ENCODE measurements at regions not wholly inside any gene's neighbourhood (a gene's known extent, or its start where the extent isn't known, plus 50 kb on each side); places are given as distances from the start of the nearest gene placed in this dataset.

DNA sequence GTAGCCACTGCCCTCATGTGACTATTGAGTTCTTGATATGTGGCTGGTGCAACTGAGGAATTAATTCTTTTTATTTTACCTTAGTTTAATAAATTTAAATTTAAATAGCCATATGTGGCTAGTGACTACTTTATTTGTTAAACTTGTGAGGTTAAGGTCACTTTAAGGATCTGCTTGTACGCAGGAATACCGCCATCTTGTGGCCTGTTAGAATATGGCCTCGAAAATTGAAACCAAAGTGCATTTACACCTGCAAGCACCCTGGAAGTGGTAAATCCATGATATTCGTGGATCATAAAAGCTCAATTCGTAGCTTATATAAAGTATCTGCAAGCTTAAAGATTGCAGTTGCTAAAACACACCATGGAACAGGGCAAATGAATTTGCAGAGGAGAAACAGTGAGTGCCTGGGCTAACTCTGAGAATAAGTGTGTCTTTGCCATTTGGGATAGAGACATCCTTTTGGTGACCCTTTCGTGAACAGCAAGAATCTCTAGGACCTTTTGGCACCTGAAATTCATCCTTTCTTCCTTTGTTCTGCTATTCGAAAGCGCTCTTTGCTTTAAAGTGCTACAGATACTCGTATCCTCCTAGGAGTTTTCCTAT lies 59.9 kb upstream of the REG3A start:
- no peak for DNase-seq
- no peaks in the 10 kb centered on the region for H3K27me3 ChIP-seq
- H3K36me3 ChIP-seq = no peaks in the 10 kb centered on the region
- intact Hi-C loops (cut with DNase I; ENCODE audit: low total_unique reads) = no loop called here
- H3K4me1 ChIP-seq = no peaks in the 10 kb centered on the region
- H3K27ac ChIP-seq = no peak overlapping the region
- no peak overlapping the region for H3K4me3 ChIP-seq
- TF ChIP-seq, protein P1, sequence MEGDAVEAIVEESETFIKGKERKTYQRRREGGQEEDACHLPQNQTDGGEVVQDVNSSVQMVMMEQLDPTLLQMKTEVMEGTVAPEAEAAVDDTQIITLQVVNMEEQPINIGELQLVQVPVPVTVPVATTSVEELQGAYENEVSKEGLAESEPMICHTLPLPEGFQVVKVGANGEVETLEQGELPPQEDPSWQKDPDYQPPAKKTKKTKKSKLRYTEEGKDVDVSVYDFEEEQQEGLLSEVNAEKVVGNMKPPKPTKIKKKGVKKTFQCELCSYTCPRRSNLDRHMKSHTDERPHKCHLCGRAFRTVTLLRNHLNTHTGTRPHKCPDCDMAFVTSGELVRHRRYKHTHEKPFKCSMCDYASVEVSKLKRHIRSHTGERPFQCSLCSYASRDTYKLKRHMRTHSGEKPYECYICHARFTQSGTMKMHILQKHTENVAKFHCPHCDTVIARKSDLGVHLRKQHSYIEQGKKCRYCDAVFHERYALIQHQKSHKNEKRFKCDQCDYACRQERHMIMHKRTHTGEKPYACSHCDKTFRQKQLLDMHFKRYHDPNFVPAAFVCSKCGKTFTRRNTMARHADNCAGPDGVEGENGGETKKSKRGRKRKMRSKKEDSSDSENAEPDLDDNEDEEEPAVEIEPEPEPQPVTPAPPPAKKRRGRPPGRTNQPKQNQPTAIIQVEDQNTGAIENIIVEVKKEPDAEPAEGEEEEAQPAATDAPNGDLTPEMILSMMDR (IDR thresholded peaks at IDR 0.05) = peak in 1 of 2 experiments; percentile 41
- no peaks in the 10 kb centered on the region for H3K9me3 ChIP-seq

DNA sequence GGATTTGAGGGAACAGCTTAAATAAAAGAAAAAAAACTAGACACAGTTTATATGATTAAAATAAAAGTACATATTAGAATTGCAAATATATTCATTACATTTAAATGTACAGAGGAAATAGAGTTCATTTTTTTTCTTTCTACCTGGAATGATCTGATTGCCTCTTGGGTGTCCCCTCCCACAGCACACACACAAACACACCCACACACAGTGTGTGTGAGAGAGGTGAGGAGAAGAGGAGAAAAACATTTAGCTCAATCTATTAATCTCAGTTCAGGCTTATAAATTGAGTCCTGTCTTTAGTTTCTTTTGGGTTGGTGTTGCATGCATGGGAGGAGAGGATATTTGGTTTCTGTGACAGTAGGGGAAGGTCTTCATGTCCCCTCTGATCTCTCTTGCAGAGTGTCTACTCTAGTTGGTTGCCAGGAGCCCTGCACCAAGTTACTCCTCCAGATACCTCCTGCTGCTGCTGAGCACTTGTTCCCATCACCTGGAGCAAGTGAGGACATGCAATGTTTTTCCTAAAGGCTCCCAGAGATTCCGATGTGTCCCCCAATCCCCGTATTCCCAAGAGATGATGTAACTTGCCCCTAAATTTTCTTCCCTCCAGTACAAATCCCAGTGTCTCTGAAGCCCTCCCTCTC lies 50.8 kb upstream of the REG3A start:
- intact Hi-C loops (cut with DNase I; ENCODE audit: low total_unique reads) = no loop called here
- Histone ChIP-seq H3K27me3 (no peaks in the 10 kb centered on the region), H3K9me3 (no peaks in the 10 kb centered on the region), H3K4me1 (no peaks in the 10 kb centered on the region), H3K36me3 (no peaks in the 10 kb centered on the region), H3K4me3 (no peak overlapping the region), H3K27ac (no peak overlapping the region)
- TF ChIP-seq, protein P1 (IDR thresholded peaks at IDR 0.05) = no peak
- no peak for DNase-seq
